Liver (tissue), 8 donors: ENCODE measurements at regions not wholly inside any gene's neighbourhood (a gene's known extent, or its start where the extent isn't known, plus 50 kb on each side); places are given as distances from the start of the nearest gene placed in this dataset.

Source experiments
- DNase-seq: peaks from one replicate; pipeline ENCODE4 v3.0.0-alpha.2; 2017; ENCODE audit warnings: low spot score
- H3K27ac ChIP-seq, 2 donors: one replicate each; pipeline ENCODE4 v1.7.0; 2013; ENCODE audit warnings: inconsistent platforms in 2 of 2, low read length in 2 of 2, control low read depth in 1 of 2, low read depth in 1 of 2, mild to moderate bottlenecking in 1 of 2
- H3K27me3 ChIP-seq, 4 donors: one replicate each; pipeline versions ENCODE4 v1.6.1 to v1.7.0; 2013; ENCODE audit warnings: low read length in 3 of 4, inconsistent platforms in 1 of 4, mild to moderate bottlenecking in 1 of 4, moderate library complexity in 1 of 4; ENCODE audit not compliant: control insufficient read depth in 4 of 4, insufficient read depth in 4 of 4
- H3K36me3 ChIP-seq, 4 donors: one replicate each; pipeline versions ENCODE4 v1.6.1 to v1.7.0; 2013; ENCODE audit warnings: low read length in 3 of 4, mild to moderate bottlenecking in 3 of 4, low read depth in 1 of 4, moderate library complexity in 1 of 4; ENCODE audit not compliant: control insufficient read depth in 4 of 4, insufficient read depth in 3 of 4
- H3K4me1 ChIP-seq, 4 donors: one replicate each; pipeline versions ENCODE4 v1.6.1 to v1.7.0; 2013; ENCODE audit warnings: low read length in 3 of 4, mild to moderate bottlenecking in 3 of 4, moderate library complexity in 1 of 4; ENCODE audit not compliant: control insufficient read depth in 4 of 4, insufficient read depth in 4 of 4
- H3K4me3 ChIP-seq, 3 donors: one replicate each; pipeline versions ENCODE4 v1.6.1 to v1.7.0; 2013; ENCODE audit warnings: low read length in 3 of 3, control low read depth in 1 of 3, low read depth in 1 of 3, mild to moderate bottlenecking in 1 of 3
- H3K9ac ChIP-seq, 2 donors: one replicate each; pipeline ENCODE4 v1.7.0; 2013; ENCODE audit warnings: low read length in 2 of 2, mild to moderate bottlenecking in 2 of 2, moderate library complexity in 2 of 2, control low read depth in 1 of 2, low read depth in 1 of 2
- H3K9me3 ChIP-seq, 4 donors: one replicate each; pipeline versions ENCODE4 v1.6.1 to v1.7.0; 2013; ENCODE audit warnings: low read length in 3 of 4; ENCODE audit not compliant: control insufficient read depth in 4 of 4
- ATF3 ChIP-seq: IDR thresholded peaks from 2 replicates; pipeline ENCODE4 v1.6.1; 2016; ENCODE audit warnings: antibody characterized with exemption
- CTCF ChIP-seq: fragments of 150-350 bp; IDR thresholded peaks from 2 replicates; pipeline ENCODE4 v1.5.1; 2017; ENCODE audit warnings: improper control_type of control experiment, low read depth, low read length; ENCODE audit not compliant: missing input control
- EGR1 ChIP-seq, 2 donors: IDR thresholded peaks; 2 replicates each; pipeline ENCODE4 v1.6.1; 2016 to 2018; ENCODE audit warnings: antibody characterized with exemption in 2 of 2, low read depth in 2 of 2
- FOXA1 ChIP-seq: IDR thresholded peaks from 2 replicates; pipeline ENCODE4 v1.6.1; 2016; ENCODE audit warnings: antibody characterized with exemption
- FOXA2 ChIP-seq: IDR thresholded peaks from 2 replicates; pipeline ENCODE4 v1.6.1; 2016; ENCODE audit warnings: antibody characterized with exemption
- GABPA ChIP-seq, 2 donors: IDR thresholded peaks in 1 of 2; conservative IDR thresholded peaks in 1 of 2; 2 replicates each; pipeline ENCODE4 v1.6.1; 2016; ENCODE audit warnings: antibody characterized with exemption in 2 of 2, mild to moderate bottlenecking in 1 of 2, moderate library complexity in 1 of 2
- HNF4A ChIP-seq, 2 donors: conservative IDR thresholded peaks; 2 replicates each; pipeline ENCODE4 v1.6.1; 2016; ENCODE audit warnings: antibody characterized with exemption in 2 of 2, mild to moderate bottlenecking in 2 of 2
- HNF4G ChIP-seq: IDR thresholded peaks from 2 replicates; pipeline ENCODE4 v1.6.1; 2016; ENCODE audit warnings: antibody characterized with exemption
- JUND ChIP-seq, 2 donors: IDR thresholded peaks; 2 replicates each; pipeline ENCODE4 v1.6.1; 2016; ENCODE audit warnings: antibody characterized with exemption in 2 of 2
- MAX ChIP-seq: IDR thresholded peaks from 2 replicates; pipeline ENCODE4 v1.6.1; 2016; ENCODE audit warnings: antibody characterized with exemption
- NR2F2 ChIP-seq: IDR thresholded peaks from 2 replicates; pipeline ENCODE4 v1.6.1; 2016; ENCODE audit warnings: antibody characterized with exemption
- RAD21 ChIP-seq, 2 donors: IDR thresholded peaks; 2 replicates each; pipeline ENCODE4 v1.6.1; 2016; ENCODE audit warnings: antibody characterized with exemption in 2 of 2, mild to moderate bottlenecking in 2 of 2
- RXRA ChIP-seq, 2 donors: IDR thresholded peaks; 2 replicates each; pipeline ENCODE4 v1.6.1; 2017 to 2018; ENCODE audit warnings: antibody characterized with exemption in 2 of 2, mild to moderate bottlenecking in 1 of 2
- SP1 ChIP-seq: IDR thresholded peaks from 2 replicates; pipeline ENCODE4 v1.6.1; 2018; ENCODE audit warnings: antibody characterized with exemption, mild to moderate bottlenecking
- TAF1 ChIP-seq: conservative IDR thresholded peaks from 2 replicates; pipeline ENCODE4 v1.6.1; 2016; ENCODE audit warnings: antibody characterized with exemption, mild to moderate bottlenecking
- YY1 ChIP-seq: IDR thresholded peaks from 2 replicates; pipeline ENCODE4 v1.6.1; 2016; ENCODE audit warnings: antibody characterized with exemption, mild to moderate bottlenecking
- WGBS: extraction: QIAGEN DNeasy Blood & Tissue Kit; methylation state at CpG from one replicate; pipeline ENCODE4 v1.1.7; 2013; 5-methylcytosine and 5-hydroxymethylcytosine counted together
- TF ChIP-seq, protein P1 (sequence below): IDR thresholded peaks from 2 replicates; pipeline ENCODE4 v1.6.1; 2016; ENCODE audit warnings: antibody characterized with exemption
- TF ChIP-seq, protein P2 (sequence below): IDR thresholded peaks from 2 replicates; pipeline ENCODE4 v1.6.1; 2016; ENCODE audit warnings: antibody characterized with exemption, mild to moderate bottlenecking
- donor health status: healthy.
- donor health status: healthy.
- donor health status: healthy.
- donor health status: healthy.
- donor health status: healthy.

DNA sequence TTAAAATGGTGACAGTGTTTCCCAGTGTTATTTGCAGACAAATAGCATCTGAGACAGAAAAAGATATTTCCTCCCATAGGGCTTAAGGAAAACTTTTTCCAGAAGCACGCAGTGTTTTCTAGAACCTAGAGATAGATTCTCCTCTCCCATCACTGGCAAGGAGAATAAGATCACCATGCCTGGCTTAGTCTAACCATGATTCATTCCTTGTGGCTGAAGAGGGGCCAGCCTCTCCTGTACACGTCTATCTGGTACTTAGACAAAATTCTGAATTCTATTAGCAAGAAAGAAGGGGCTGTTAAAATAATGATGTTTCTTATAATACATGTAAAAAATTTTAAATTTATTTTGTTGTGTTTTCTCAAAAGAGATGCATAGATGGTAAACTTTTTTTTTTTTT lies 296.1 kb upstream of the LDB2 start:
- no peak overlapping the region for H3K27ac ChIP-seq
- WGBS, result 87% methylated on average over 2 of the region's 2 CpGs
- TF ChIP-seq FOXA2 (no peak), GABPA (IDR thresholded peaks at IDR 0.05 in 1 of 2, conservative IDR thresholded peaks at IDR 0.05 in 1 of 2) (no peak), RAD21 (IDR thresholded peaks at IDR 0.05) (no peak), HNF4G (no peak), HNF4A (conservative IDR thresholded peaks at IDR 0.05) (no peak), MAX (no peak), ATF3 (no peak), YY1 (no peak), NR2F2 (no peak), RXRA (IDR thresholded peaks at IDR 0.05) (no peak), TAF1 (no peak), FOXA1 (no peak), SP1 (no peak), EGR1 (IDR thresholded peaks at IDR 0.05; ENCODE audit: low read depth in 2 of 2) (no peak), CTCF (no peak), JUND (IDR thresholded peaks at IDR 0.05) (no peak)
- TF ChIP-seq, protein P1, sequence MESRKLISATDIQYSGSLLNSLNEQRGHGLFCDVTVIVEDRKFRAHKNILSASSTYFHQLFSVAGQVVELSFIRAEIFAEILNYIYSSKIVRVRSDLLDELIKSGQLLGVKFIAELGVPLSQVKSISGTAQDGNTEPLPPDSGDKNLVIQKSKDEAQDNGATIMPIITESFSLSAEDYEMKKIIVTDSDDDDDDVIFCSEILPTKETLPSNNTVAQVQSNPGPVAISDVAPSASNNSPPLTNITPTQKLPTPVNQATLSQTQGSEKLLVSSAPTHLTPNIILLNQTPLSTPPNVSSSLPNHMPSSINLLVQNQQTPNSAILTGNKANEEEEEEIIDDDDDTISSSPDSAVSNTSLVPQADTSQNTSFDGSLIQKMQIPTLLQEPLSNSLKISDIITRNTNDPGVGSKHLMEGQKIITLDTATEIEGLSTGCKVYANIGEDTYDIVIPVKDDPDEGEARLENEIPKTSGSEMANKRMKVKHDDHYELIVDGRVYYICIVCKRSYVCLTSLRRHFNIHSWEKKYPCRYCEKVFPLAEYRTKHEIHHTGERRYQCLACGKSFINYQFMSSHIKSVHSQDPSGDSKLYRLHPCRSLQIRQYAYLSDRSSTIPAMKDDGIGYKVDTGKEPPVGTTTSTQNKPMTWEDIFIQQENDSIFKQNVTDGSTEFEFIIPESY, result no peak
- TF ChIP-seq, protein P2, sequence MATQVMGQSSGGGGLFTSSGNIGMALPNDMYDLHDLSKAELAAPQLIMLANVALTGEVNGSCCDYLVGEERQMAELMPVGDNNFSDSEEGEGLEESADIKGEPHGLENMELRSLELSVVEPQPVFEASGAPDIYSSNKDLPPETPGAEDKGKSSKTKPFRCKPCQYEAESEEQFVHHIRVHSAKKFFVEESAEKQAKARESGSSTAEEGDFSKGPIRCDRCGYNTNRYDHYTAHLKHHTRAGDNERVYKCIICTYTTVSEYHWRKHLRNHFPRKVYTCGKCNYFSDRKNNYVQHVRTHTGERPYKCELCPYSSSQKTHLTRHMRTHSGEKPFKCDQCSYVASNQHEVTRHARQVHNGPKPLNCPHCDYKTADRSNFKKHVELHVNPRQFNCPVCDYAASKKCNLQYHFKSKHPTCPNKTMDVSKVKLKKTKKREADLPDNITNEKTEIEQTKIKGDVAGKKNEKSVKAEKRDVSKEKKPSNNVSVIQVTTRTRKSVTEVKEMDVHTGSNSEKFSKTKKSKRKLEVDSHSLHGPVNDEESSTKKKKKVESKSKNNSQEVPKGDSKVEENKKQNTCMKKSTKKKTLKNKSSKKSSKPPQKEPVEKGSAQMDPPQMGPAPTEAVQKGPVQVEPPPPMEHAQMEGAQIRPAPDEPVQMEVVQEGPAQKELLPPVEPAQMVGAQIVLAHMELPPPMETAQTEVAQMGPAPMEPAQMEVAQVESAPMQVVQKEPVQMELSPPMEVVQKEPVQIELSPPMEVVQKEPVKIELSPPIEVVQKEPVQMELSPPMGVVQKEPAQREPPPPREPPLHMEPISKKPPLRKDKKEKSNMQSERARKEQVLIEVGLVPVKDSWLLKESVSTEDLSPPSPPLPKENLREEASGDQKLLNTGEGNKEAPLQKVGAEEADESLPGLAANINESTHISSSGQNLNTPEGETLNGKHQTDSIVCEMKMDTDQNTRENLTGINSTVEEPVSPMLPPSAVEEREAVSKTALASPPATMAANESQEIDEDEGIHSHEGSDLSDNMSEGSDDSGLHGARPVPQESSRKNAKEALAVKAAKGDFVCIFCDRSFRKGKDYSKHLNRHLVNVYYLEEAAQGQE, result no peak
- no peaks in the 10 kb centered on the region for H3K36me3 ChIP-seq
- no peaks in the 10 kb centered on the region for H3K27me3 ChIP-seq
- H3K9me3 ChIP-seq, result no peaks in the 10 kb centered on the region
- H3K4me1 ChIP-seq, result no peaks in the 10 kb centered on the region
- no peak for DNase-seq
- H3K9ac ChIP-seq, result no peak overlapping the region
- no peak overlapping the region for H3K4me3 ChIP-seq

GRCh38 chr4:17189759-17190158 lies 291.3 kb upstream of the LDB2 start:
- no peaks in the 10 kb centered on the region for H3K4me1 ChIP-seq
- no peaks in the 10 kb centered on the region for H3K36me3 ChIP-seq
- no peaks in the 10 kb centered on the region for H3K9me3 ChIP-seq
- no peak for TF ChIP-seq HNF4A (conservative IDR thresholded peaks at IDR 0.05)
- no peak for TF ChIP-seq RXRA (IDR thresholded peaks at IDR 0.05)
- TF ChIP-seq MAX, result no peak
- no peak for TF ChIP-seq YY1
- TF ChIP-seq RAD21 (IDR thresholded peaks at IDR 0.05), result no peak
- no peak for TF ChIP-seq HNF4G
- TF ChIP-seq FOXA1, result no peak
- no peak overlapping the region for H3K4me3 ChIP-seq
- H3K9ac ChIP-seq, result no peak overlapping the region
- DNase-seq, result no peak
- H3K27ac ChIP-seq, result no peak overlapping the region
- H3K27me3 ChIP-seq, result peaks cover 0 to 3% (median 0%) of the 10 kb centered on the region in 4 donors
- 86% methylated on average over 3 of the region's 3 CpGs for WGBS
